A673 (cell line): ENCODE measurements at regions not wholly inside any gene's neighbourhood (a gene's known extent, or its start where the extent isn't known, plus 50 kb on each side); places are given as distances from the start of the nearest gene placed in this dataset.
"Not testable (repeated sequence)": the region's sequence is repeated elsewhere in the genome, so short reads cannot be mapped to it uniquely, and the experiment has no call there.

Experiments used
- BruUV-seq: library from RNA; stranded (reverse); fragments of 400-500 nt; replicated peaks from 2 replicates; lab custom pipeline; 2021; lab: Mats Ljungman, UMichigan
- CTCF ChIA-PET: fragments of 300-600 bp; sonication (Branson Sonifier 250); formaldehyde crosslinking; loops from one replicate; lab custom pipeline; 2022; ENCODE audit warnings: antibody characterized with exemption; lab: Charles Lee
- POLR2A ChIA-PET: fragments of 300-600 bp; sonication (Branson Sonifier 250); formaldehyde crosslinking; loops from one replicate; lab custom pipeline; 2022; ENCODE audit warnings: antibody characterized with exemption; ENCODE audit not compliant: low non-redundant PET; lab: Charles Lee
- DNase-seq: peaks from one replicate; pipeline ENCODE4 v3.0.0-alpha.2; 2015; ENCODE audit warnings: low spot score
- H3K27ac ChIP-seq: fragments of 200-600 bp; sonication (generic); 2 replicates; pipeline ENCODE4 v1.5.1; 2016; ENCODE audit warnings: mixed run types, low read depth, mild to moderate bottlenecking, mixed read lengths, antibody characterized with exemption, low read length; ENCODE audit not compliant: poor library complexity, severe bottlenecking
- H3K27me3 ChIP-seq: fragments of 200-600 bp; sonication (generic); replicated peaks from 2 replicates; pipeline ENCODE4 v1.6.1; 2017; ENCODE audit warnings: mixed run types, low read depth, mild to moderate bottlenecking, mixed read lengths, antibody characterized with exemption, low read length; ENCODE audit not compliant: insufficient read depth, poor library complexity
- H3K36me3 ChIP-seq: fragments of 200-600 bp; sonication (generic); 2 replicates; pipeline ENCODE4 v1.6.1; 2016; ENCODE audit warnings: mixed run types, mild to moderate bottlenecking, mixed read lengths, antibody characterized with exemption, low read length; ENCODE audit not compliant: insufficient read depth, poor library complexity, severe bottlenecking
- H3K4me1 ChIP-seq: fragments of 200-600 bp; sonication (generic); 2 replicates; pipeline ENCODE4 v1.6.1; 2017; ENCODE audit warnings: mixed run types, mild to moderate bottlenecking, mixed read lengths, antibody characterized with exemption, low read length; ENCODE audit not compliant: insufficient read depth, poor library complexity, severe bottlenecking
- H3K4me3 ChIP-seq: fragments of 200-600 bp; sonication (generic); 2 replicates; pipeline ENCODE4 v1.5.1; 2016; ENCODE audit warnings: low read depth, mixed run types, mild to moderate bottlenecking, mixed read lengths, low read length; ENCODE audit not compliant: poor library complexity, severe bottlenecking
- H3K9me3 ChIP-seq: fragments of 200-600 bp; sonication (generic); 2 replicates; pipeline ENCODE4 v1.6.1; 2016; ENCODE audit warnings: mixed run types, low read depth, mild to moderate bottlenecking, mixed read lengths, antibody characterized with exemption, low read length; ENCODE audit not compliant: poor library complexity, severe bottlenecking
- EZH2 ChIP-seq: fragments of 200-600 bp; sonication (generic); IDR thresholded peaks from 2 replicates; pipeline ENCODE4 v1.6.1; 2017; ENCODE audit warnings: borderline replicate concordance, low read depth, mild to moderate bottlenecking, mixed read lengths, antibody characterized with exemption, low read length; ENCODE audit not compliant: poor library complexity, severe bottlenecking
- intact Hi-C: fragments of 100-400 bp; cut with micrococcal nuclease; formaldehyde crosslinking; loops from one replicate; pipeline ENCODE4 v1.10.0; 2022; ENCODE audit not compliant: unreplicated experiment
- TF ChIP-seq, protein P1 (sequence below): fragments of 300-800, 200-600 bp; sonication (generic); conservative IDR thresholded peaks from 2 replicates; pipeline ENCODE4 v1.5.1; 2017; ENCODE audit warnings: low read depth, mild to moderate bottlenecking, antibody characterized with exemption, low read length, moderate library complexity, mixed read lengths

DNA sequence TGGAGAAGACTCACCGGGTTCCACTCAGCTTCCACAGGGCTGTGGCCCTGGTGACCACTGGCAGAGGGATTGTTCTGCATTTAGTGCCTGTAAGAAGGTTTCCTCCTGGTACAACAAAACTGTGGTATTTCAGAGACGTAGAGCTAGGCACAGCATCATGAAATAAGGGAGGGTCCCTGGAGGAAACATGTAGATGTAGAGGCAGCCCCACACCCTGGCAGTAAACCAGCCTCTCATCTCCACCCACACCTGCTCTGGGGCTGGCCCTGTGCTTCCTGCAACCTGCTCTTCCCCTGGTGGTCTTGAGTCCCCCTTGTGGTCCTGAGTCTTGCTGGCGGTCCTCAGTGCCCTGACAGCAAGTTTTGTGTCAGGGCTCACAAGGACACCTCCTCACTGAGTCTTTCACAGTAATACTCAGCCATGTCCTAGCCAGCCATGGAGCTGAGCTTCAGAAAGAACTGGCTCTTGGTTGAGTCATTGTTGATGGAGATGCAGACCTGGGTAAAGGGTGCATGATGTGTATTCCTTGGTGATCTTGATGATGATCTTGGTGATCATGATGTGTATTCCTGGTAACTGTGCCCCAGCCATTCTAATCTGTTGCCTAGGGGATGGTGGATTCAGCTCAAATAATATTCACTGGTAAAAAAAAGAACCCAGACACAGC is 121.8 kb downstream of the OR4M2 start:
- BruUV-seq, H3K36me3 ChIP-seq, DNase-seq, H3K27ac ChIP-seq, intact Hi-C loops, H3K9me3 ChIP-seq, H3K27me3 ChIP-seq, CTCF ChIA-PET, H3K4me1 ChIP-seq, POLR2A ChIA-PET, H3K4me3 ChIP-seq: not testable (repeated sequence)

DNA sequence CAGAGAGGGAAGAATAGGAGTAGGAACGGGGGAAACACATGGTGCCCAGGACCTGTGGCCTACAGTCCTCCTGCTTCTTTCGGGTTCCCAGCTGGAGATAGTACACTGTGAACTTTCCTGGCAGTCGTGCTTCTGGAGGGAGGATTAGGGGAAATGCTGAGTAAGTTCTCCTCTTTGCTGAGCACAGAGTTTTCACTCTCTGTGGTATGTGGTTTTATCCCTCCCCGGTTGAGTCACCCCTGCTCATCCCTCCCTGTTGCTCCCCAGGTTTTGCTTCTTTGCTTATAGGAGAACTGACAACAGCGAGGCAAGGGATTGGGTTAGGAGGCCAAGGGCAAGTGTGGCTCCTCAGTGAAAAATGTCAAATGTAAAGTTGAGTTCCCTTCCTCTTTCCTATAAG is 122.9 kb downstream of the OR4M2 start:
- H3K36me3 ChIP-seq, H3K27ac ChIP-seq, H3K27me3 ChIP-seq, POLR2A ChIA-PET, H3K9me3 ChIP-seq, H3K4me3 ChIP-seq, DNase-seq, BruUV-seq, H3K4me1 ChIP-seq, intact Hi-C loops, CTCF ChIA-PET: not testable (repeated sequence)

DNA sequence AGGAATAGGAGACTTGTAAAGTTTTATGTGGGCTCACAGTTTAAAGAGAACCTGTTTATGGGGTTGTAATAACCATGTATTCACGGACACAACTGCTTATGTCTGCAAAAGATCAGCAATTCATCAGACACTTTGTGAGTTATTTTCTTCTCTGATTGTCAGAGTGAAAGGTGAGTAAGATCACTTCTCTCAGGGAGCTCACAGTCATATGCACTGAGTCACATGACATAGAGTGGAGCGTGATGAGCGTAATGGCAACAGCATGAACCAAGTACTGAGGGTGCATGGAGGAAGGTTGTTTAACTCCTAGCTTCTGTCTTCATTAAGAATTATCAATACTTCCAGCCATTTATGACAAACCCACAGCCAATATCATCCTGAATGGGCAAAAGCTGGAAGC is 128.8 kb downstream of the OR4M2 start:
- H3K4me1 ChIP-seq, H3K27me3 ChIP-seq, DNase-seq, H3K9me3 ChIP-seq, H3K4me3 ChIP-seq, BruUV-seq, H3K27ac ChIP-seq, CTCF ChIA-PET, POLR2A ChIA-PET, H3K36me3 ChIP-seq, intact Hi-C loops: not testable (repeated sequence)

DNA sequence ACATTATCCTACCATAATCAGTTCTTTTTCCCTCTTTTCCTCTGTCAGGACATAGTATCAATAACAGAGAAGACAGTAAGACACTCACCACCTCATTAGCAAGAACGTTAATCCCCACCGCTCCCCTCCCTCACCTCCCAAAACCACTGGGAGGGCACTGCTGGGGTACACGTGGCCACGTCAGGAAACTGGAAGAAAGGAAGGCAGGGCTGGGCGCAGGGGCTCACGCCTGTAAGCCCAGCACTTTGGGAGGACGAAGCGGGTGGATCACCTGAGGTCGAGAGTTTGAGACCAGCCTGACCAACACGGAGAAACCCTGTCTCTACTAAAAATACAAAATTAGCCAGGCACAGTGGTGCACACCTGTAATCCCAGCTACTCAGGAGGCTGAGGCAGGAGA is 142.3 kb downstream of the OR4M2 start:
- POLR2A ChIA-PET, DNase-seq, BruUV-seq, H3K4me3 ChIP-seq, H3K4me1 ChIP-seq, H3K27ac ChIP-seq, CTCF ChIA-PET, H3K36me3 ChIP-seq, intact Hi-C loops, H3K27me3 ChIP-seq: not testable (repeated sequence)
- peaks cover 40% of the 10 kb centered on the region for H3K9me3 ChIP-seq

DNA sequence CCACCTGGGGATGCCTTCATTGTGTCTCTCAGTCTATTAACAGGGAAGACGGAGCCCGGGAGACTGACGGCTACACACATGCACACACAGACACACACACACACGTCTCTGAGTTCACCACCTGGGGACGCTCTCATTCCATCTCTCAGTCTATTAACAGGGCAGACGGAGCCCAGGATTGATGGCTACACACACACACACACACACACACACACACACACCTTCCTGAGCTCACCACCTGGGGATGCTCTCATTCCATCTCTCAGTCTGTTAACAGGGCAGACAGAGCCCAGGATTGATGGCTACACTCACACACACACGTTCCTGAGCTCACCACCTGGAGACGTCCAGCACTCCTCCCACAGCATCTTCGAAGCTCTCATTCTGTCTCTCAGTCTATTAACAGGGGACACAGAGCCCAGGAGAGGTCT is 143.9 kb downstream of the OR4M2 start:
- H3K4me1 ChIP-seq = no peaks in the 10 kb centered on the region
- DNase-seq = no peak
- TF ChIP-seq, protein P1, sequence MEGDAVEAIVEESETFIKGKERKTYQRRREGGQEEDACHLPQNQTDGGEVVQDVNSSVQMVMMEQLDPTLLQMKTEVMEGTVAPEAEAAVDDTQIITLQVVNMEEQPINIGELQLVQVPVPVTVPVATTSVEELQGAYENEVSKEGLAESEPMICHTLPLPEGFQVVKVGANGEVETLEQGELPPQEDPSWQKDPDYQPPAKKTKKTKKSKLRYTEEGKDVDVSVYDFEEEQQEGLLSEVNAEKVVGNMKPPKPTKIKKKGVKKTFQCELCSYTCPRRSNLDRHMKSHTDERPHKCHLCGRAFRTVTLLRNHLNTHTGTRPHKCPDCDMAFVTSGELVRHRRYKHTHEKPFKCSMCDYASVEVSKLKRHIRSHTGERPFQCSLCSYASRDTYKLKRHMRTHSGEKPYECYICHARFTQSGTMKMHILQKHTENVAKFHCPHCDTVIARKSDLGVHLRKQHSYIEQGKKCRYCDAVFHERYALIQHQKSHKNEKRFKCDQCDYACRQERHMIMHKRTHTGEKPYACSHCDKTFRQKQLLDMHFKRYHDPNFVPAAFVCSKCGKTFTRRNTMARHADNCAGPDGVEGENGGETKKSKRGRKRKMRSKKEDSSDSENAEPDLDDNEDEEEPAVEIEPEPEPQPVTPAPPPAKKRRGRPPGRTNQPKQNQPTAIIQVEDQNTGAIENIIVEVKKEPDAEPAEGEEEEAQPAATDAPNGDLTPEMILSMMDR = no peak
- TF ChIP-seq EZH2 = no peak
- no peak overlapping the region for H3K4me3 ChIP-seq
- H3K36me3 ChIP-seq = no peaks in the 10 kb centered on the region
- intact Hi-C loops = no loop called here
- CTCF ChIA-PET = no interaction called here
- no TSS peak for BruUV-seq
- POLR2A ChIA-PET = no interaction called here
- H3K9me3 ChIP-seq = peaks cover 56% of the 10 kb centered on the region
- H3K27ac ChIP-seq = no peak overlapping the region
- no peaks in the 10 kb centered on the region for H3K27me3 ChIP-seq

DNA sequence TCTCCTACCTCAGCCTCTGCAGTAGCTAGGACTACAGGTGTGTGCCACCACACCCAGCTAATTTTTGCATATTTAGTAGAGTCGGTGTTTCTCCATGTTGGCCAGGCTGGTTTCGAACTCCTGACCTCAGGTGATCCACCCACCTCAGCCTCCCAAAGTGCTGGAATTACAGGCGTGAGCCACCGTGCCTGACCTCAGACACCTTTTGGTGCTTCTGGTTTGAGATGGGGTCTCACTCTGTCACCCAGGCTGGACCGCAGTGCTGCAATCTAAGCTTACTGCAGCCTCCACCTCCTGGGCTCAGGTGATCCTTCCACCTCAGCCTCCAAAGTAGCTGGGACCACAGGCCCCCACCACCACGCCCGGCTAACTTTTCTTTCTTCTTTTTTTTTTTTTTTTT is 144.6 kb downstream of the OR4M2 start:
- H3K4me1 ChIP-seq, H3K36me3 ChIP-seq, CTCF ChIA-PET, H3K27ac ChIP-seq, intact Hi-C loops, POLR2A ChIA-PET, BruUV-seq, DNase-seq, H3K4me3 ChIP-seq, H3K27me3 ChIP-seq: not testable (repeated sequence)
- H3K9me3 ChIP-seq = peaks cover 63% of the 10 kb centered on the region
